ENCODE measurements at regions not wholly inside any gene's neighbourhood (a gene's known extent, or its start where the extent isn't known, plus 50 kb on each side); places are given as distances from the start of the nearest gene placed in this dataset.

- Histone ChIP-seq H3K9me3 (ENCODE audit: control insufficient read depth, insufficient read depth, low read length) (no peaks in the 10 kb centered on the region), H3K27ac (ENCODE audit: low read depth, low read length) (no peak overlapping the region), H3K27me3 (ENCODE audit: control insufficient read depth, insufficient read depth, low read length) (no peaks in the 10 kb centered on the region), H3K4me3 (ENCODE audit: low read depth, low read length) (no peak overlapping the region)
- CTCF ChIA-PET: no interaction called here
- POLR2A ChIA-PET: no interaction called here
- DNase-seq (ENCODE audit: low read depth, low spot score): no peak
- no peak for TF ChIP-seq CTCF (IDR thresholded peaks at IDR 0.05; ENCODE audit: low read depth, low read length)
Measured at GRCh38 chr5:104576677-104577076, 1014.1 kb upstream of the NUDT12 start.

- ChIA-PET POLR2A (no interaction called here), CTCF (no interaction called here)
- H3K9me3 ChIP-seq (ENCODE audit: control insufficient read depth, insufficient read depth, low read length): no peaks in the 10 kb centered on the region
- DNase-seq (ENCODE audit: low read depth, low spot score): no peak
- H3K4me3 ChIP-seq (ENCODE audit: low read depth, low read length): no peak overlapping the region
- H3K27ac ChIP-seq (ENCODE audit: low read depth, low read length): no peak overlapping the region
- no peak for TF ChIP-seq CTCF (IDR thresholded peaks at IDR 0.05; ENCODE audit: low read depth, low read length)
- H3K27me3 ChIP-seq (ENCODE audit: control insufficient read depth, insufficient read depth, low read length): no peaks in the 10 kb centered on the region
Measured at GRCh38 chr5:104573949-104574709, 1011.5 kb upstream of the NUDT12 start.

- no peak overlapping the region for H3K4me3 ChIP-seq (ENCODE audit: low read depth, low read length)
- CTCF ChIA-PET: interaction anchor here (0.6 kb wide), 1 partner anchor 13 kb away, joined by 4 read pairs; no protein-coding TSS in a partner anchor
- H3K9me3 ChIP-seq (ENCODE audit: control insufficient read depth, insufficient read depth, low read length): no peaks in the 10 kb centered on the region
- H3K27ac ChIP-seq (ENCODE audit: low read depth, low read length): no peak overlapping the region
- no peak for TF ChIP-seq CTCF (IDR thresholded peaks at IDR 0.05; ENCODE audit: low read depth, low read length)
- DNase-seq (ENCODE audit: low read depth, low spot score): no peak
- no peaks in the 10 kb centered on the region for H3K27me3 ChIP-seq (ENCODE audit: control insufficient read depth, insufficient read depth, low read length)
- POLR2A ChIA-PET: no interaction called here
Measured at GRCh38 chr5:104569621-104570020, 1007.0 kb upstream of the NUDT12 start.

- DNase-seq (ENCODE audit: low read depth, low spot score): no peak
- ChIA-PET CTCF (no interaction called here), POLR2A (no interaction called here)
- TF ChIP-seq CTCF (IDR thresholded peaks at IDR 0.05; ENCODE audit: low read depth, low read length): no peak
- Histone ChIP-seq H3K9me3 (ENCODE audit: control insufficient read depth, insufficient read depth, low read length) (no peaks in the 10 kb centered on the region), H3K27ac (ENCODE audit: low read depth, low read length) (no peak overlapping the region), H3K4me3 (ENCODE audit: low read depth, low read length) (no peak overlapping the region), H3K27me3 (ENCODE audit: control insufficient read depth, insufficient read depth, low read length) (no peaks in the 10 kb centered on the region)
Measured at GRCh38 chr5:104564530-104564929, 1001.9 kb upstream of the NUDT12 start.

- Histone ChIP-seq H3K9me3 (ENCODE audit: control insufficient read depth, insufficient read depth, low read length) (no peaks in the 10 kb centered on the region), H3K27me3 (ENCODE audit: control insufficient read depth, insufficient read depth, low read length) (no peaks in the 10 kb centered on the region), H3K27ac (ENCODE audit: low read depth, low read length) (no peak overlapping the region), H3K4me3 (ENCODE audit: low read depth, low read length) (no peak overlapping the region)
- TF ChIP-seq CTCF (IDR thresholded peaks at IDR 0.05; ENCODE audit: low read depth, low read length): no peak
- ChIA-PET POLR2A (no interaction called here), CTCF (no interaction called here)
- DNase-seq (ENCODE audit: low read depth, low spot score): no peak
Measured at GRCh38 chr5:104556957-104557356, 994.4 kb upstream of the NUDT12 start.
